Keratinocyte (primary cell): ENCODE measurements at regions not wholly inside any gene's neighbourhood (a gene's known extent, or its start where the extent isn't known, plus 50 kb on each side); places are given as distances from the start of the nearest gene placed in this dataset.
A peak's percentile ranks its signal among the peaks of the same experiment; 100 is the strongest.

Experiments
- DNase-seq: peaks from one replicate; pipeline ENCODE4 v3.0.0-alpha.2; 2011; ENCODE audit warnings: low read depth, missing footprints, low spot score
- FAIRE-seq: peaks from 2 replicates; lab custom pipeline; 2011; peaks lifted over from hg19 to GRCh38; lab: Jason Lieb, UNC
- H2AFZ ChIP-seq: 2 replicates; pipeline ENCODE4 v1.6.0; 2012; ENCODE audit warnings: low read length, control low read depth, inconsistent platforms; ENCODE audit not compliant: control insufficient read depth
- H3K27ac ChIP-seq: 2 replicates; pipeline ENCODE4 v1.5.1; 2011; ENCODE audit warnings: low read length; ENCODE audit not compliant: control insufficient read depth, insufficient read depth
- H3K27me3 ChIP-seq: 3 replicates; pipeline ENCODE4 v1.6.0; 2011; ENCODE audit warnings: low read length; ENCODE audit not compliant: control insufficient read depth, insufficient read depth; ENCODE audit errors: extremely low read depth
- H3K36me3 ChIP-seq, 2 experiments: 2 replicates in 1 of 2; 3 replicates in 1 of 2; pipeline ENCODE4 v1.5.1; 2011; ENCODE audit warnings: low read length in 2 of 2, mild to moderate bottlenecking in 1 of 2; ENCODE audit not compliant: control insufficient read depth in 2 of 2, insufficient read depth in 2 of 2; ENCODE audit errors: extremely low read depth in 1 of 2
- H3K4me1 ChIP-seq: 3 replicates; pipeline ENCODE4 v1.5.1; 2011; ENCODE audit warnings: low read length; ENCODE audit not compliant: control insufficient read depth, insufficient read depth; ENCODE audit errors: extremely low read depth
- H3K4me2 ChIP-seq: 3 replicates; pipeline ENCODE4 v1.6.0; 2011; ENCODE audit warnings: low read depth, low read length; ENCODE audit not compliant: control insufficient read depth, insufficient read depth; ENCODE audit errors: extremely low read depth
- H3K4me3 ChIP-seq, 3 experiments: fragments of 200-600 bp in 1 of 3; sonication (generic) in 1 of 3; 2 replicates in 2 of 3; 3 replicates in 1 of 3; pipeline ENCODE4 v1.5.1; 2011 to 2016; ENCODE audit warnings: low read length in 3 of 3, mild to moderate bottlenecking in 3 of 3, control low read depth in 2 of 3, inconsistent platforms in 1 of 3, low read depth in 1 of 3, mixed read lengths in 1 of 3, mixed run types in 1 of 3, moderate library complexity in 1 of 3; ENCODE audit not compliant: control insufficient read depth in 2 of 3, insufficient read depth in 2 of 3; ENCODE audit errors: extremely low read depth in 1 of 3
- H3K79me2 ChIP-seq: 2 replicates; pipeline ENCODE4 v1.6.0; 2012; ENCODE audit warnings: low read length; ENCODE audit not compliant: control insufficient read depth, insufficient read depth
- H3K9ac ChIP-seq: 3 replicates; pipeline ENCODE4 v1.6.0; 2011; ENCODE audit warnings: low read length; ENCODE audit not compliant: control insufficient read depth, insufficient read depth; ENCODE audit errors: extremely low read depth
- H3K9me1 ChIP-seq: 3 replicates; pipeline ENCODE4 v1.6.0; 2011; ENCODE audit warnings: low read length; ENCODE audit not compliant: control insufficient read depth, insufficient read depth; ENCODE audit errors: extremely low read depth
- H3K9me3 ChIP-seq: 2 replicates; pipeline ENCODE4 v1.5.1; 2012; ENCODE audit warnings: low read depth, low read length; ENCODE audit not compliant: control insufficient read depth
- H4K20me1 ChIP-seq: 3 replicates; pipeline ENCODE4 v1.6.0; 2011; ENCODE audit warnings: low read length; ENCODE audit not compliant: control insufficient read depth, insufficient read depth; ENCODE audit errors: extremely low read depth
- EZH2 ChIP-seq: IDR thresholded peaks from one replicate; pipeline ENCODE4 v1.6.1; 2012; ENCODE audit warnings: inconsistent platforms, mild to moderate bottlenecking, low read length, moderate library complexity
- dilution Hi-C: fragments of 300-500 bp; cut with MboI; formaldehyde crosslinking; loops from one replicate; pipeline ENCODE4 v1.7.0; 2020; ENCODE audit warnings: low sequenced_read_pairs; ENCODE audit not compliant: extremely low pct_ligation_motif_present
- TF ChIP-seq, protein P1 (sequence below), 3 experiments: IDR thresholded peaks in 1 of 3; conservative IDR thresholded peaks in 1 of 3; optimal IDR thresholded peaks in 1 of 3; 2 replicates in 2 of 3; 3 replicates in 1 of 3; pipeline versions ENCODE3 to v1.5.1; 2011; ENCODE audit warnings: low read length in 3 of 3, mild to moderate bottlenecking in 3 of 3, moderate library complexity in 2 of 3, control low read depth in 1 of 3, inconsistent platforms in 1 of 3; ENCODE audit not compliant: insufficient read depth in 2 of 3; ENCODE audit errors: extremely low read depth in 1 of 3

GRCh38 chr7:25391295-25391861, 163.1 kb upstream of the NPVF start:
- dilution Hi-C loops: no loop called here
- no peak overlapping the region for H3K4me2 ChIP-seq
- H3K9me3 ChIP-seq: no peaks in the 10 kb centered on the region
- no peaks in the 10 kb centered on the region for H4K20me1 ChIP-seq
- H3K4me3 ChIP-seq: no peak overlapping the region
- H3K27ac ChIP-seq: no peak overlapping the region
- no peaks in the 10 kb centered on the region for H3K9me1 ChIP-seq
- no peaks in the 10 kb centered on the region for H3K79me2 ChIP-seq
- H3K27me3 ChIP-seq: peaks cover 4% of the 10 kb centered on the region
- no peaks in the 10 kb centered on the region for H3K36me3 ChIP-seq
- no peak for DNase-seq
- TF ChIP-seq, protein P1, sequence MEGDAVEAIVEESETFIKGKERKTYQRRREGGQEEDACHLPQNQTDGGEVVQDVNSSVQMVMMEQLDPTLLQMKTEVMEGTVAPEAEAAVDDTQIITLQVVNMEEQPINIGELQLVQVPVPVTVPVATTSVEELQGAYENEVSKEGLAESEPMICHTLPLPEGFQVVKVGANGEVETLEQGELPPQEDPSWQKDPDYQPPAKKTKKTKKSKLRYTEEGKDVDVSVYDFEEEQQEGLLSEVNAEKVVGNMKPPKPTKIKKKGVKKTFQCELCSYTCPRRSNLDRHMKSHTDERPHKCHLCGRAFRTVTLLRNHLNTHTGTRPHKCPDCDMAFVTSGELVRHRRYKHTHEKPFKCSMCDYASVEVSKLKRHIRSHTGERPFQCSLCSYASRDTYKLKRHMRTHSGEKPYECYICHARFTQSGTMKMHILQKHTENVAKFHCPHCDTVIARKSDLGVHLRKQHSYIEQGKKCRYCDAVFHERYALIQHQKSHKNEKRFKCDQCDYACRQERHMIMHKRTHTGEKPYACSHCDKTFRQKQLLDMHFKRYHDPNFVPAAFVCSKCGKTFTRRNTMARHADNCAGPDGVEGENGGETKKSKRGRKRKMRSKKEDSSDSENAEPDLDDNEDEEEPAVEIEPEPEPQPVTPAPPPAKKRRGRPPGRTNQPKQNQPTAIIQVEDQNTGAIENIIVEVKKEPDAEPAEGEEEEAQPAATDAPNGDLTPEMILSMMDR (optimal IDR thresholded peaks at IDR 0.05 in 1 of 3, IDR thresholded peaks at IDR 0.05 in 1 of 3, conservative IDR thresholded peaks at IDR 0.05 in 1 of 3; ENCODE audit: extremely low read depth in 1 of 3, insufficient read depth in 2 of 3, low read length in 3 of 3): peak in 2 of 3 experiments; percentile 13 to 29
- TF ChIP-seq EZH2: no peak
- no peaks in the 10 kb centered on the region for H3K4me1 ChIP-seq
- FAIRE-seq: no peak
- no peak overlapping the region for H2AFZ ChIP-seq
- no peak overlapping the region for H3K9ac ChIP-seq

DNA sequence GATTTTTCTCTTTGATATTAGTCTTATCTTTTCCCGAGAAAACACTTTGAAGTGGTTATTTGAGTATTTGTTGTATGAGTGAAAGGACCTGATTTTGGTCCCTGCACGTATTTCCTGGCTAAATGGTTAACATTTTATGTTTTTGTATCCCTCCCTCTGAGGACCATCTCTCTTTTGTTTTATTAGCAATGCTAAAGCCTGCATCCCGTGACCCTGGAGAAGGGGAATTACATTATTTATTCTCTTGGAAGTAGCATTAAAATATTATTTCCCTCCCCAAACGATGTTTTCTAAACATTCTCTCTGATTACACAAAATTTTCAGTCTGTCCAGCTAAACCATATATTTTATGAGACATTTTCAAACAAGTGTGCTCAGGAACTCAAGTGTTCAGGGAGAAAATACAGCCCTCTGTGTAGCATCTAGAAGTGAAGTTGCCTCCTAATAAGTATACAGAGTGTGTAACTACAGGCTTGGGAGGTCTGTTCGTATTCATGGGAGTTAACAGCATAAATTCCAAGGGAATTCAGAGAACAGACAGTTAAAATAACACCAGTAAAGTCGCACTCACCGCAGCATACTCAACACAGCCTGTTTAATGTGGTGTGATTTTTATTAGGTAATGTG, 163.8 kb upstream of the NPVF start:
- Histone ChIP-seq H3K36me3 (no peaks in the 10 kb centered on the region), H3K4me1 (no peaks in the 10 kb centered on the region), H2AFZ (no peak overlapping the region), H3K9me1 (no peaks in the 10 kb centered on the region), H3K27ac (no peak overlapping the region), H3K4me3 (no peak overlapping the region), H3K4me2 (no peak overlapping the region), H4K20me1 (no peaks in the 10 kb centered on the region), H3K9me3 (no peaks in the 10 kb centered on the region), H3K9ac (no peak overlapping the region), H3K79me2 (no peaks in the 10 kb centered on the region), H3K27me3 (no peaks in the 10 kb centered on the region)
- no peak for DNase-seq
- TF ChIP-seq EZH2: no peak
- TF ChIP-seq, protein P1 (optimal IDR thresholded peaks at IDR 0.05 in 1 of 3, IDR thresholded peaks at IDR 0.05 in 1 of 3, conservative IDR thresholded peaks at IDR 0.05 in 1 of 3; ENCODE audit: extremely low read depth in 1 of 3, insufficient read depth in 2 of 3, low read length in 3 of 3): no peak
- no peak for FAIRE-seq
- dilution Hi-C loops: no loop called here
